CD14-positive monocyte (primary cell): ENCODE measurements at regions not wholly inside any gene's neighbourhood (a gene's known extent, or its start where the extent isn't known, plus 50 kb on each side); places are given as distances from the start of the nearest gene placed in this dataset.

Source experiments
- DNase-seq, 3 donors: peaks; one replicate each; pipeline ENCODE4 v3.0.0-alpha.2; 2011 to 2022
- H2AFZ ChIP-seq: 2 replicates; pipeline ENCODE4 v1.6.0; 2012; ENCODE audit warnings: mild to moderate bottlenecking, low read depth, low read length, inconsistent platforms; ENCODE audit not compliant: insufficient read depth, poor library complexity, severe bottlenecking
- H3K27ac ChIP-seq, 2 donors: 1 replicate in 1 of 2; 2 replicates in 1 of 2; pipeline ENCODE4 v1.5.1; 2012 to 2013; ENCODE audit warnings: low read length in 2 of 2, control low read depth in 1 of 2, inconsistent platforms in 1 of 2, low read depth in 1 of 2, mild to moderate bottlenecking in 1 of 2
- H3K27me3 ChIP-seq, 2 donors: one replicate each; pipeline versions ENCODE4 v1.6.0 to v1.6.1; 2011 to 2013; ENCODE audit warnings: low read length in 2 of 2; ENCODE audit not compliant: control insufficient read depth in 2 of 2, insufficient read depth in 2 of 2
- H3K36me3 ChIP-seq, 2 donors: replicated peaks in 1 of 2; 1 replicate in 1 of 2; 2 replicates in 1 of 2; pipeline versions ENCODE4 v1.5.1 to v1.6.1; 2012 to 2013; ENCODE audit warnings: low read length in 2 of 2, control low read depth in 1 of 2, inconsistent platforms in 1 of 2, mild to moderate bottlenecking in 1 of 2; ENCODE audit not compliant: insufficient read depth in 2 of 2, control insufficient read depth in 1 of 2
- H3K4me1 ChIP-seq, 2 donors: 1 replicate in 1 of 2; 2 replicates in 1 of 2; pipeline versions ENCODE4 v1.5.1 to v1.6.1; 2012 to 2013; ENCODE audit warnings: low read length in 2 of 2, control low read depth in 1 of 2, inconsistent platforms in 1 of 2, mild to moderate bottlenecking in 1 of 2, moderate library complexity in 1 of 2; ENCODE audit not compliant: insufficient read depth in 2 of 2, control insufficient read depth in 1 of 2
- H3K4me2 ChIP-seq: replicated peaks from 2 replicates; pipeline ENCODE3; 2012; ENCODE audit warnings: low read length, moderate library complexity, mild to moderate bottlenecking; ENCODE audit not compliant: poor library complexity, severe bottlenecking; ENCODE audit errors: extremely low read depth
- H3K4me3 ChIP-seq, 3 experiments: fragments of 200-600 bp in 1 of 3; sonication (generic) in 1 of 3; replicated peaks in 1 of 3; 1 replicate in 2 of 3; 2 replicates in 1 of 3; pipeline ENCODE4 v1.5.1; 2011 to 2013; ENCODE audit warnings: low read length in 3 of 3, mild to moderate bottlenecking in 3 of 3, control low read depth in 2 of 3, low read depth in 2 of 3, inconsistent platforms in 1 of 3, moderate library complexity in 1 of 3
- H3K79me2 ChIP-seq: 2 replicates; pipeline ENCODE4 v1.6.0; 2012; ENCODE audit warnings: mild to moderate bottlenecking, control low read depth, inconsistent platforms, low read length, moderate library complexity; ENCODE audit not compliant: insufficient read depth
- H3K9ac ChIP-seq: 2 replicates; pipeline ENCODE4 v1.6.0; 2017; ENCODE audit warnings: low read length, mild to moderate bottlenecking; ENCODE audit not compliant: insufficient read depth, poor library complexity, severe bottlenecking
- H3K9me3 ChIP-seq, 2 donors: replicated peaks in 1 of 2; 1 replicate in 1 of 2; 2 replicates in 1 of 2; pipeline versions ENCODE4 v1.5.1 to v1.6.1; 2012 to 2013; ENCODE audit warnings: low read length in 2 of 2, control low read depth in 1 of 2; ENCODE audit not compliant: control insufficient read depth in 1 of 2, insufficient read depth in 1 of 2
- H4K20me1 ChIP-seq: 2 replicates; pipeline ENCODE4 v1.6.0; 2012; ENCODE audit warnings: mild to moderate bottlenecking, low read length, control low read depth, moderate library complexity; ENCODE audit not compliant: insufficient read depth
- H3K27ac Mint-ChIP-seq, 7 donors: one replicate each; pipeline ENCODE4 v1.8.0; 2020; ENCODE audit warnings: mild to moderate bottlenecking in 7 of 7, mixed read lengths in 7 of 7, moderate library complexity in 6 of 7, inconsistent platforms in 2 of 7
- H3K27me3 Mint-ChIP-seq, 3 donors: one replicate each; pipeline ENCODE4 v1.8.0; 2021 to 2022; ENCODE audit warnings: low read depth in 3 of 3, mild to moderate bottlenecking in 3 of 3, mixed read lengths in 3 of 3, moderate library complexity in 3 of 3, inconsistent platforms in 1 of 3
- H3K36me3 Mint-ChIP-seq, 2 donors: one replicate each; pipeline ENCODE4 v1.8.0; 2020; ENCODE audit warnings: mixed read lengths in 2 of 2, inconsistent platforms in 1 of 2, mild to moderate bottlenecking in 1 of 2
- H3K4me1 Mint-ChIP-seq: one replicate; pipeline ENCODE4 v1.8.0; 2020; ENCODE audit warnings: mild to moderate bottlenecking, mixed read lengths
- H3K4me3 Mint-ChIP-seq, 2 donors: one replicate each; pipeline ENCODE4 v1.8.0; 2020; ENCODE audit warnings: mild to moderate bottlenecking in 2 of 2, mixed read lengths in 2 of 2, moderate library complexity in 1 of 2
- H3K9me3 Mint-ChIP-seq, 7 donors: one replicate each; pipeline ENCODE4 v1.8.0; 2020 to 2022; ENCODE audit warnings: mixed read lengths in 7 of 7, mild to moderate bottlenecking in 6 of 7, moderate library complexity in 6 of 7, inconsistent platforms in 2 of 7
- CTCF ChIP-seq: fragments of 200-600 bp; IDR thresholded peaks from one replicate; pipeline ENCODE4 v1.8.0; 2022; ENCODE audit warnings: antibody characterized with exemption, mild to moderate bottlenecking
- WGBS: methylation state at CpG from one replicate; pipeline ENCODE4 v1.1.5; 2013; ENCODE audit warnings: missing lambda C conversion rate; ENCODE audit not compliant: insufficient coverage; 5-methylcytosine and 5-hydroxymethylcytosine counted together
- intact Hi-C, 2 donors: fragments of 100-400 bp; cut with micrococcal nuclease; formaldehyde crosslinking; loops; one replicate each; pipeline versions ENCODE4 v1.15.0 to v1.15.1; 2023

- no peaks in the 10 kb centered on the region for H3K4me1 ChIP-seq
- H3K27me3 ChIP-seq, result no peaks in the 10 kb centered on the region
- no peaks in the 10 kb centered on the region for H4K20me1 ChIP-seq
- H3K4me2 ChIP-seq, result no peak overlapping the region
- H2AFZ ChIP-seq, result no peak overlapping the region
- intact Hi-C loops, result no loop called here
- no peaks in the 10 kb centered on the region for H3K79me2 ChIP-seq
- no peak overlapping the region for H3K4me3 ChIP-seq
- Mint-ChIP-seq H3K4me3 (no peak overlapping the region), H3K27ac (no peak overlapping the region), H3K36me3 (no peaks in the 10 kb centered on the region), H3K4me1 (no peaks in the 10 kb centered on the region), H3K9me3 (peaks cover 0 to 7% (median 4%) of the 10 kb centered on the region in 7 donors), H3K27me3 (peaks cover 2 to 4% (median 4%) of the 10 kb centered on the region in 3 donors)
- no peaks in the 10 kb centered on the region for H3K36me3 ChIP-seq
- DNase-seq, result no peak
- no peak for TF ChIP-seq CTCF
- H3K9me3 ChIP-seq, result no peaks in the 10 kb centered on the region
- no peak overlapping the region for H3K9ac ChIP-seq
- 78% methylated on average over 6 of the region's 9 CpGs for WGBS
- H3K27ac ChIP-seq, result no peak overlapping the region
These were observed 123.4 kb downstream of the MFAP3L start for GRCh38 chr4:169902658-169903345.

DNA sequence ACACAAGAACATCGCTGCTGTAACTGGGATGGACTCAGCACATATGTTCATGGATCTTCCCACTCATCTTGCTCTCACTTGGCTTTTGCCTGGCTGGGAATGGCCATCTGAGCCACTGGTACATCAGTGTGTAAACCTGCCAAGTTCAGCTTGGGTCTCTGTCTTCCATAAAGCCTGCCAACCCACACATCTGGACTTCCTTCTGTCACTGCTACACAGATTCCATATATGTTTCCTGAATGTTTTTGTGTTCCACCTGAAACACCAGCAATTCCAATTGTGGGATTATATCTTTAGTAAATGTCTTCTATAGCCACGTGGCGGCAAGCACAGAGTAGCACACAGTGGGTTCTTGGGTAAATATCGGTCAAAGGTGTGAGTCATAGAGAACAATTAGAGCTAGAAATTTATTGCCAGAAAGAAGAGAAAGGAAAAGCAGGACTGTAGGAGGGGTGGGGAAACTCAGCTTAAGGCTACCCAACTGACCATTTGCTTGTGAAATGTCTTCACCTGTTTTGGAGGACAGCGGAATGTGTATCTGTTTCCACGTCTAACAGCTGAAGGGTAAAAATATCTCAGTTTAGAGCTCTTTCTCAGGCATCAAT is 125.9 kb downstream of the MFAP3L start:
- Histone ChIP-seq H4K20me1 (no peaks in the 10 kb centered on the region), H3K9me3 (no peaks in the 10 kb centered on the region), H3K36me3 (no peaks in the 10 kb centered on the region), H3K27me3 (no peaks in the 10 kb centered on the region), H3K27ac (no peak overlapping the region), H3K4me3 (no peak overlapping the region), H3K4me2 (no peak overlapping the region), H3K79me2 (no peaks in the 10 kb centered on the region), H3K4me1 (no peaks in the 10 kb centered on the region), H3K9ac (no peak overlapping the region), H2AFZ (no peak overlapping the region)
- no peaks in the 10 kb centered on the region for H3K36me3 Mint-ChIP-seq
- H3K9me3 Mint-ChIP-seq, result peaks cover 2 to 7% (median 4%) of the 10 kb centered on the region in 7 donors
- no peak for TF ChIP-seq CTCF
- intact Hi-C loops, result no loop called here
- no peaks in the 10 kb centered on the region for H3K4me1 Mint-ChIP-seq
- DNase-seq, result no peak
- H3K4me3 Mint-ChIP-seq, result no peak overlapping the region
- WGBS, result 84% methylated on average over 6 of the region's 6 CpGs
- H3K27ac Mint-ChIP-seq, result no peak overlapping the region
- peaks cover 2 to 6% (median 4%) of the 10 kb centered on the region in 3 donors for H3K27me3 Mint-ChIP-seq
